SKM-1 treated with dmso at 0.1 percent for 144 hours (cell line): ENCODE measurements at regions not wholly inside any gene's neighbourhood (a gene's known extent, or its start where the extent isn't known, plus 50 kb on each side); places are given as distances from the start of the nearest gene placed in this dataset.
"Not testable (repeated sequence)": the region's sequence is repeated elsewhere in the genome, so short reads cannot be mapped to it uniquely, and the experiment has no call there.

Experiments
- DNase-seq: peaks from one replicate; lab custom pipeline; 2025; ENCODE audit not compliant: unreplicated experiment; lab: John Stamatoyannopoulos, UW

DNA sequence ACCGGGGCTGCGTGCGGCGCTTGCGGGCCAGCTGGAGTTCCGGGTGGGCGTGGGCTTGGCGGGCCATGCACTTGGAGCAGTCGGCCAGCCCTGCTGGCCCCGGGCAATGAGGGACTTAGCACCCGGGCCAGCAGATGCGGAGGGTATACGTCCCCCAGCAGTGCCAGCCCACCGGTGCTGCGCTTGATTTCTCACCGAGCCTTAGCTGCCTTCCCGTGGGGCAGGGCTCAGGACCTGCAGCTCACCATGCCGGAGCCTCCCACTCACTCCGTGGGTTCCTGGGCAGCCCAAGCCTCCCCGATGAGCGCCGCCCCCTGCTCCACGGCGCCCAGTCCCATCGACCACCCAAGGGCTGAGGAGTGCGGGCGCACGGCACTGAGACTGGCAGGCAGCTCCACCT, 51.4 kb upstream of the INPP4B start:
- not testable (repeated sequence) for DNase-seq

GRCh38 chr4:142900622-142901021, 54.5 kb upstream of the INPP4B start:
- DNase-seq: no peak

- DNase-seq: no peak
Observed at GRCh38 chr4:142901166-142901662, 55.1 kb upstream of the INPP4B start.

DNA sequence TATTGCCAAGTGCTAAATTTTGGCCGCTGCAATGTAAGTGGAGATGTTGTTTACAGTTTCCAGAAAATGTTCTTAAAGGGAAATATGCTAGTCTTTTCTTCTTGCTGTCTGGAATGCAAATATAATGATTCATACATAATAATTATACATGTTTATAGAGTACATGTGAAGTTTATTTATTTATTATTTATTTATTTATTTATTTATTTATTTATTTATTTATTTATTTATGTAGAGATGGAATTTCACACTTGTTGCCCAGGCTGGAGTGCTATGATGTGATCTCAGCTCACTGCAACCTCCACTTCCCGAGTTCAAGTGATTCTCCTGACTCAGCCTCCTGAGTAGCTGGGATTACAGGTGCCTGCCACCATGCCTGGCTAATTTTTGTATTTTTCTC, 57.5 kb upstream of the INPP4B start:
- not testable (repeated sequence) for DNase-seq

DNA sequence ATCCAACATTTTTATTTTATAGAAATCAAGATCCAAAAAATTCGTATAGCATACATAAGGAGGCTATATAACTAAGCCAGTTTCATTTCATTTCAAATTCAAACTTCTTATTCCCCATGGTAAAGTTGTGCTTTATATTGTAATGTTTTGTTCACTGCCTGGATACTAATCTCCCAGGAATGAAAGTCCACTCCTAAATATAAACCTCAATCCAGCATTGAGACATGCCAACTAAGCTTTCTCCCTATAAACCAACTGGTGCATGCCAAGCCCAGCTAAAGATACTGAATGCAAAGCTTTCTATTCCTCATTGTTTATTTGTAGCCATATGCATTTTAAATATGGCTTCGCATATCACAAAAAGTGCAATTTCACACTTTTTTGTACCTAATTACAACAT, 63.8 kb upstream of the INPP4B start:
- DNase-seq: no peak

DNA sequence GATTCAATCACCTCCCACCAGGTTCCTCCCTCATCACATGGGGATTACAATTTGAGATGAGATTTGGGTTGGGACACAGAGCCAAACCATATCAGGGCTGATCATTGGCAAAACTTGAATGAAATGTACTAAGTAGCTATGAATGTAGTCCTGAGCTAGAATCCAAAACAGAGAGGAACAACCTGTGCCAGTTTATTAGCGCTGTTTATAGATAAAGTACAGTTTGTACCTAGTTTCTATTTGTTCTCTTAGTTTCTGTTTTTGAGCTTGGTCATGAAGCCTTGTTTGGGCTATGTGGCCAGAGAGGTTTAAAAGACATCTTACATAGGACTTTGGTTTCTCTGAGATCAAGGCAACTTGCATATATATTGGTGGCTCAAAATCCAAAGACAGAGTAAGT, 66.9 kb upstream of the INPP4B start:
- DNase-seq: no peak

GRCh38 chr4:142913461-142914030, 67.4 kb upstream of the INPP4B start:
- no peak for DNase-seq

DNA sequence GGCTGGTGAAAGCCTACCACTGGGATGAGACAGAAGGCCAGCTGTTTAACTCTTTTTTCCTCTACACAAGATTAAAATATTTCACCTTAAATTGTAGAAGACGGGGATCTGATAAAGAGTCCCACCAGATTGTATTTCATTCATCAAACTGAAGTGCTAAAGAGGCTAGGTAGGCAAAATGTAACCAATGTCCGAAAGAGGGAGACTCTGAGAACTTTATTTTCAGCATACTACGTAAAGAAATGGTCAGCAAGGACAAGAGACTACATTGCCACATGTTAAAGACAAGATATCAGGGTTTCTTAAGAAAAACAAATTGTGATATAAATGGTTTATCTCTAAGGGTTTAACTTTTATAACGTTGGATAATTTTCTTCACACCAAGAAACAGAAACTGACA, 71.6 kb upstream of the INPP4B start:
- no peak for DNase-seq

GRCh38 chr4:142922720-142923119, 76.6 kb upstream of the INPP4B start:
- DNase-seq: no peak

DNA sequence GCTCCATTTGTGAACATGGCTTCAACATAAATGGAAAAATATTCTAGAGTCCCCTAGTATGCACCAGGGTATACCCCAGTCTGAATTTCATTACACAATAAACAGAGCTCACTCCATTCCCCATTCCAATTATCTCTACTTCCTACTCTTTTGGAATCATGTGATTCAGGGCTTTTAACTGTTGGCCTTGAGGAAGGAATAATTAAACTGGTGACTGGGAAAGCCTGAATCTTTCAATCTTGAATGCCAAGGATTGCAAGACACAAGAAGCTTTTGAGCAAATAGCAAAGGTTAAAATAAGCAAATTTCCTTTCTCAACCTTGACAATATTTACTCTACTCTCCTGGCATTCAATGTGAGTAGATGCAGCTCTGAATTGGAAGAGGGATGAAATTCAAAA, 77.5 kb upstream of the INPP4B start:
- no peak for DNase-seq

GRCh38 chr4:142925161-142925560, 79.1 kb upstream of the INPP4B start:
- DNase-seq: no peak

DNA sequence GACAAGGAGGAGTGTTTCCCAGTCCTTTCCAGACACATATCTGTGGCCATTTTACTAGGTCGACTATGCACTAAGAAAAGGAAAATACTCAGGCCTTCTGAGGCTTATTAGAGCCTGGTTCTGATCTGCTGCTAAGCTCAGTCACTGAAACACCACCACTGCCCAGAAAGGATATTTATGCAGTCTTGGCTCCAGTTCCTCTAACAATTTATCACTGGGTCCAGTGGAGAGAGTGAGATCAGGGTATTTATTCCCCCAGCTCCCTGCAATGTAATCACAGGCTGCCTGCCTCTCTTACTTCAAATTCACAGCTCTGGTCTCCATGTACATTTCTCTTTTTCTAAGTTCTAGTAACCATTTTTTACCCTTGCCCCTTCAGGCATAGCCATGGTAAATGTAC, 81.6 kb upstream of the INPP4B start:
- DNase-seq: no peak

DNA sequence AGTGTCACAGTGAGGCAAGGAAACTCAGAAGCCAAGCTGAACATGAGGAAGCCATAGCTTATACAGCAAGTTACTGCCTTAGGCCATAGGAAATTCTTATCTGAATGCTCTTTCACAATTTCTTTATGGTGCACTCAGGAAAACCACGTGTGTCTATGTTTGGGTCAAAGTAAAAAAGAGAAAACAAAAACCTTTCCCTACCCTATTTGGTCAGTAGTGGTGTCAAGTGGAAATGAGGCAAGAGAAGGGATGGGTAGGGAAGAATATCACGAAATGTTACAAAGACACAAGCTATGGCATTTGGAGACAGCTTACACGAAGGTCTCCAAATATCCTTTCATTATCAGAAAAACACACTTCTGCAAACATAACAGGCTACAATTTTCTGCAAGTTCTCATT, 83.4 kb upstream of the INPP4B start:
- DNase-seq: no peak

- DNase-seq: no peak
Observed at GRCh38 chr4:142933207-142933606, 87.1 kb upstream of the INPP4B start.

DNA sequence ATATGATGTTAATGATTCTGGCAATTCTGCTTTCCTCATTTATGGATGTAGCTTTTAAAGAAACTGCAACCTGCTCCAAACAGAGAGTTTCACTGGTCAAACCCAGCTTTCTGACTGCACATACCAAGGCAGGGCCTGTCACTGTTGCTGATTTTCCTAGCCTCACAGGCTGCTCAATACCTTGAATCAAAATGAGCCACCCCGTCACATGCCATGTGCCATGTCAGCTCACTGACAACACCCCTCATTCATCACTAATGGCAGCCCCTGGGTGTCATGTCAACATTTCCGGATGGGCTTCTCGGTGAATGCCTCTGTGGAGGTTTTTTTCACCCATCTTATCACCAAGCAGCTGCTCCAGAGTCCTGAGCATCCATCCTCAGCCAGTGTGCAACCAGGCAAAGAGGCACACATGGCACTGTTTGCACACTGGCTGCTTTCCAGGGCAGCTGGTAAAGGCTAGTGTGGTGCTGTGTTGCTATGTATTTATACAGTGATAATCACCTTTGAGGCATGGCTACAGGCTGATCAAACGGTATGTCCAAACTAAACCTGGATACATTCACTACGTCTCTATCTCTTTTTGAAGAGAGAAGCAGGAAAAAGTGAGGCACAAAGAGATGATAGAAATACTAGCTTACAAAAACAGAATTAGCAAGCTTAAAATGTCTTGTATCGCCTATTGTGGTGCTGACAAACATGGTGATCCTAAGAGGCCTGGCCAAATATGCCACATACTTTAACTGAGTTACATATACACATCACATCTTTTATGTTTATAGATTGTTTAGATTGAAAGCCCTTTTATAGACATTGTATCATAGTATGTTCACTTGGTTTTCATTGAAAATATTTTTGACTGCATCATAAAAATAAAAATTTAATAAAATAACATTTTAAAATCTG, 94.6 kb upstream of the INPP4B start:
- DNase-seq: no peak

DNA sequence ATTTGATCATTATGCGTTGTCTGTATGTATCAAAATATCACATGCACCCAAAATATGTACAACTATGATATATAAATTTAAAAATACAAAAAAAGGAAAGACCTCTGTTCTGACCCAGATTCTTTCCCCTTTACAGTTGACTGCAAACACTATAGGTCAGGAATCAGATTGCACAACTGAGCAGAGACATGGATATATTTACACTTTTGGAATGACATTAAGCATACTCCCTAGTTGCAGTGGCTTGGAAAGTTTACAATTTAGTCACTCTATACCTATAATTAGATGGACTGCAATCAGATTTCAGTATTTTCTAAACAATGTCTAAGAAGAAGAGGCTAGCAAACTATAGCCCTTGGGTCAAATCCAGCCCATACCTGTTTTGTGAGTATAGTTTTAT, 98.5 kb upstream of the INPP4B start:
- no peak for DNase-seq

DNA sequence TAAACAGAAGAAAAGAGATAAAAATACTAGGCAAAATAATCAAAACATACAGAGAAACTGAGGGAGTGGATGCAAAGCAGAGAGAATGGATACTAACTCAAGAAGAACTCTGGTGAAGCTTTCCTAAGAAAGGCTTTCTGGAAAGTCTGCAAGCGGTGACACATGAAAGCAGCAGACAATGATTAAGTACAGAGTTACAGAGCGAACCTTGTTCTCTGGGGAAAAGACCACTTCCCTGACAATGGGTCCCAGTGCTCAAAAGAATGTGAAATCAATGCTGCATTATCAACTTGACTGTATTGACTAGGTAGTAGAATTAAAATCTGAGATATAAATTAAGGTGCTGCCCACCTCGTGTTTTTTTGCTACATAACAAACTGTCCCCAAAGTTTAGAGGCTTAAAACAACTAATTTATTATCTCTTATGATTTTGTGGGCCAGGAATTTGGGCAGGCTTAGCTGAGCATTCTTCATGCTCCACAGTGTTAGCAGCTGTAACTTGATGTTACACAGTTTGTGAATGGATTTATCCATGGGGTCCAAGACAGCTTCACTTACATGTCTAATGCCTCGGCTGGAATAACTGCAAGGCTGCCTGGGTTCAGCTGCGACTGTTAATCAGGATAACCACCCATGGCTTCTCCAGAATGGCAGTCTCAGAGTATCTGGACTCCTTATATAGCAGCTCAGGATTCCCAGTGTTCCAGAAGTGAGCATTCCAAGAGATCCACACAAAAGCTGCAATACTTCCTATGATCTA, 106.9 kb upstream of the INPP4B start:
- DNase-seq: no peak

DNA sequence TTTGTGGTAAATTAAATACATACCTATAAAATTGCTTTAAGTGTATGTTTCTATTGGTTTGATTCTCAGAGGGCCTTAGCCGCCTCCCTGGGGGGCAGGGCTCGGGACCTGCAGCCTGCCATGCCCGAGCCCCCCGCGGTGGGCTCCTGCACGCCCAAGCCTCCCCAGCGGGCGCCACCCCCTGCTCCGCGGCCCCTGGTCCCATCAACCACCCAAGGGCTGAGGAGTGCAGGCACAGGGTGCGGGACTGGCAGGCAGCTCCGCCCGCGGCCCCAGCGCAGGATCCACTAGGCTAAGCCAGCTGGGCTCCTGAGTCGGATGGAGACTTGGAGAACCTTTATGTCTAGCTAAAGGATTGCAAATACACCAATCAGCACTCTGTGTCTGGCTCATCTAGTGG, 108.3 kb upstream of the INPP4B start:
- DNase-seq: no peak

DNA sequence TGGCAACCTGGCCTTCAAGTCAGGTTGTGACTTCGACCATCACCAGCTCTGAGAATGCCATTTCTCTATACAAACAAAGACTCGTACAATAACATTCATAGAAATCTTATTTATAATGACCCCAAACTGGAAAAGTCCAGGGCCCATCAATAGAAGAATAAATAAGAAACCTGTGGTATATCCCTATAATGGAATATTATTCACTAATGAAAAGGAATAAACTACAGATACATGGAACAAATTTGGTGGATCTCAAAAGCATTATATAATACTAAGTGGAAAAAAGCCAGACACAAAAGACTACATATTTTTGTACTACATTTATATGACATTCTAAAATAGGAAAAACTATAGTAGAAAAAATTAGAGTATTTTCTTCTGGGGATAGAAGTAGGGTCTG, 109.4 kb upstream of the INPP4B start:
- DNase-seq: no peak

- no peak for DNase-seq
Observed at GRCh38 chr4:142959173-142959572, 113.1 kb upstream of the INPP4B start.

DNA sequence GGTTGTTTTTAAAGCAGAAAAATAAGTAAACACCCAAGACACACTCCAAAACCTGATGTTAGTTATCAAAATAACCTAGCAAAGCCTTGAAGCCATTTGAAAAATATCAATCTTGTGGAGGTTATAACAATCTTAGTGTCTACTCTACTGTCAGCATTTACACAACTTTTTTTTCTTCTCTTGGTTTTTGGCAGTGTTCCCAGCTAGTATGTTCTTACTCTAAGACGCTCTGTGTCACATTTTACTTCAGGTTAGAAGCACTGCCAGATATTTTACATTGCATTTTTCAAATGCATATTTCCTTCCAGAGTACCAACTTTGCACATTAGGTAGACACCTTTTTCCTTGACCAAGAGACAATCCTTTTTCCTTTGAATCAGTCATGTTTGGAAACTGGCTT, 114.0 kb upstream of the INPP4B start:
- no peak for DNase-seq
